ENCODE measurements at regions not wholly inside any gene's neighbourhood (a gene's known extent, or its start where the extent isn't known, plus 50 kb on each side); places are given as distances from the start of the nearest gene placed in this dataset.

GRCh38 chr13:47085346-47085745, 188.5 kb upstream of the HTR2A start:
- Histone ChIP-seq H3K27ac (no peak overlapping the region), H3K27me3 (no peaks in the 10 kb centered on the region), H3K9me3 (no peaks in the 10 kb centered on the region), H3K4me3 (no peak overlapping the region), H3K4me1 (no peaks in the 10 kb centered on the region), H3K36me3 (ENCODE audit: low read depth, missing control alignments) (no peaks in the 10 kb centered on the region)
- WGBS, 2 donors, result 90% methylated on average over 1 of the region's 1 CpG
- DNase-seq, result no peak
- intact Hi-C loops (cut with DNase I; ENCODE audit: low total_unique reads), result no loop called here
- TF ChIP-seq, protein P1, sequence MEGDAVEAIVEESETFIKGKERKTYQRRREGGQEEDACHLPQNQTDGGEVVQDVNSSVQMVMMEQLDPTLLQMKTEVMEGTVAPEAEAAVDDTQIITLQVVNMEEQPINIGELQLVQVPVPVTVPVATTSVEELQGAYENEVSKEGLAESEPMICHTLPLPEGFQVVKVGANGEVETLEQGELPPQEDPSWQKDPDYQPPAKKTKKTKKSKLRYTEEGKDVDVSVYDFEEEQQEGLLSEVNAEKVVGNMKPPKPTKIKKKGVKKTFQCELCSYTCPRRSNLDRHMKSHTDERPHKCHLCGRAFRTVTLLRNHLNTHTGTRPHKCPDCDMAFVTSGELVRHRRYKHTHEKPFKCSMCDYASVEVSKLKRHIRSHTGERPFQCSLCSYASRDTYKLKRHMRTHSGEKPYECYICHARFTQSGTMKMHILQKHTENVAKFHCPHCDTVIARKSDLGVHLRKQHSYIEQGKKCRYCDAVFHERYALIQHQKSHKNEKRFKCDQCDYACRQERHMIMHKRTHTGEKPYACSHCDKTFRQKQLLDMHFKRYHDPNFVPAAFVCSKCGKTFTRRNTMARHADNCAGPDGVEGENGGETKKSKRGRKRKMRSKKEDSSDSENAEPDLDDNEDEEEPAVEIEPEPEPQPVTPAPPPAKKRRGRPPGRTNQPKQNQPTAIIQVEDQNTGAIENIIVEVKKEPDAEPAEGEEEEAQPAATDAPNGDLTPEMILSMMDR (IDR thresholded peaks at IDR 0.05), result no peak
- no peak for TF ChIP-seq POLR2A (IDR thresholded peaks at IDR 0.05)

- Histone ChIP-seq H3K36me3 (ENCODE audit: low read depth, missing control alignments) (no peaks in the 10 kb centered on the region), H3K9me3 (no peaks in the 10 kb centered on the region), H3K27me3 (no peaks in the 10 kb centered on the region), H3K4me1 (no peaks in the 10 kb centered on the region), H3K4me3 (no peak overlapping the region), H3K27ac (no peak overlapping the region)
- WGBS, 2 donors, result 39 to 56% methylated on average over 1 of the region's 1 CpG
- intact Hi-C loops (cut with DNase I; ENCODE audit: low total_unique reads), result no loop called here
- no peak for TF ChIP-seq POLR2A (IDR thresholded peaks at IDR 0.05)
- TF ChIP-seq, protein P1 (IDR thresholded peaks at IDR 0.05), result no peak
- no peak for DNase-seq
Observed at GRCh38 chr13:47081850-47082249, 185.0 kb upstream of the HTR2A start.

- intact Hi-C loops (cut with DNase I; ENCODE audit: low total_unique reads), result no loop called here
Observed at GRCh38 chr13:47081246-47081645, 184.4 kb upstream of the HTR2A start.

DNA sequence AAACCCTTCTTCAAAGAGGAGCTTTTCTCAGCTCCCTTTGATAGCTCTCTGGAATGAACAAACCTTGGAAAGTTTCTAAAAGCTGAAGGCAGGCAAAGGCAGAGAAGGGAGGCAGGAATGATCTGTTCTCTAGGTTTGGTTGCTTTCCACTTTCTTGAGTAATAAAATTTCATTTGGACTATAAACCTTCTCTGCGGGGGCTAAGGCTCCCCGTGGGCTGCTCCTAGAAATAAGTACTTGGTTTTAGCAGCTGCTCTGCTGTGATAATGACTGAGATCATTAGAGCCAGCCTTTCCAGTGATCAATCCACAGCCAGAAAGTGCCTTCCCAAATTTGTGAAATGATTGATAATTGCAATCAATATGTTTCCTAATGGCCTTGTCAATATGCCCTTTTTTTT, 183.8 kb upstream of the HTR2A start:
- TF ChIP-seq, protein P1 (IDR thresholded peaks at IDR 0.05), result no peak
- TF ChIP-seq POLR2A (IDR thresholded peaks at IDR 0.05), result no peak
- H3K27me3 ChIP-seq, result no peaks in the 10 kb centered on the region

More at GRCh38 chr13:47081246-47081645, 184.4 kb upstream of the HTR2A start:
- H3K4me3 ChIP-seq, result no peak overlapping the region
- 56 to 60% methylated on average over 7 of the region's 7 CpGs for WGBS, 2 donors
- no peaks in the 10 kb centered on the region for H3K27me3 ChIP-seq
- no peak for DNase-seq
- no peak for TF ChIP-seq POLR2A (IDR thresholded peaks at IDR 0.05)
- TF ChIP-seq, protein P1 (IDR thresholded peaks at IDR 0.05), result no peak
- H3K4me1 ChIP-seq, result no peaks in the 10 kb centered on the region
- H3K27ac ChIP-seq, result no peak overlapping the region
- no peaks in the 10 kb centered on the region for H3K36me3 ChIP-seq (ENCODE audit: low read depth, missing control alignments)
- no peaks in the 10 kb centered on the region for H3K9me3 ChIP-seq

GRCh38 chr13:47076500-47076899, 179.6 kb upstream of the HTR2A start:
- Histone ChIP-seq H3K9me3 (no peaks in the 10 kb centered on the region), H3K27me3 (no peaks in the 10 kb centered on the region), H3K27ac (no peak overlapping the region), H3K36me3 (ENCODE audit: low read depth, missing control alignments) (no peaks in the 10 kb centered on the region), H3K4me3 (no peak overlapping the region), H3K4me1 (no peaks in the 10 kb centered on the region)
- intact Hi-C loops (cut with DNase I; ENCODE audit: low total_unique reads), result no loop called here
- no peak for DNase-seq
- no peak for TF ChIP-seq POLR2A (IDR thresholded peaks at IDR 0.05)
- TF ChIP-seq, protein P1 (IDR thresholded peaks at IDR 0.05), result no peak
- WGBS, 2 donors, result 86 to 92% methylated on average over 2 of the region's 2 CpGs

More for the DNA sequence above, 183.8 kb upstream of the HTR2A start:
- Histone ChIP-seq H3K27ac (no peak overlapping the region), H3K4me1 (no peaks in the 10 kb centered on the region), H3K4me3 (no peak overlapping the region), H3K9me3 (no peaks in the 10 kb centered on the region), H3K36me3 (ENCODE audit: low read depth, missing control alignments) (no peaks in the 10 kb centered on the region)
- 17 to 36% methylated on average over 2 of the region's 2 CpGs for WGBS, 2 donors
- DNase-seq, result no peak
- intact Hi-C loops (cut with DNase I; ENCODE audit: low total_unique reads), result no loop called here
